HG03280 (cell line): ENCODE measurements at regions not wholly inside any gene's neighbourhood (a gene's known extent, or its start where the extent isn't known, plus 50 kb on each side); places are given as distances from the start of the nearest gene placed in this dataset.

ENCODE experiments used
- ATAC-seq: cut with Tn5 transposase; IDR thresholded peaks from one replicate; pipeline ENCODE4 v1.9.1; 2021; ENCODE audit warnings: mild to moderate bottlenecking, moderate library complexity; ENCODE audit not compliant: unreplicated experiment

GRCh38 chr7:131624536-131624935 is 68.1 kb upstream of the PODXL start:
- ATAC-seq, result no peak

GRCh38 chr7:131623154-131623553 is 66.7 kb upstream of the PODXL start:
- no peak for ATAC-seq

- no peak for ATAC-seq
These were observed 65.2 kb upstream of the PODXL start for GRCh38 chr7:131621652-131622051.

- no peak for ATAC-seq
These were observed 64.5 kb upstream of the PODXL start for GRCh38 chr7:131620673-131621609.

- no peak for ATAC-seq
These were observed 63.2 kb upstream of the PODXL start for GRCh38 chr7:131619336-131620305.

- ATAC-seq, result no peak
These were observed 62.0 kb upstream of the PODXL start for GRCh38 chr7:131618391-131618790.

GRCh38 chr7:131616487-131617200 is 60.2 kb upstream of the PODXL start:
- ATAC-seq, result no peak

GRCh38 chr7:131613909-131614308 is 57.5 kb upstream of the PODXL start:
- no peak for ATAC-seq

- ATAC-seq, result no peak
These were observed 53.6 kb upstream of the PODXL start for GRCh38 chr7:131610007-131610406.

GRCh38 chr7:131608116-131608500 is 51.7 kb upstream of the PODXL start:
- no peak for ATAC-seq

- no peak for ATAC-seq
These were observed 51.1 kb upstream of the PODXL start for GRCh38 chr7:131607291-131608115.

GRCh38 chr7:131606346-131607290 is 50.2 kb upstream of the PODXL start:
- ATAC-seq, result no peak
